Inflammatory macrophage treated with lipopolysaccharide for 1 hour (primary cell): ENCODE measurements at regions not wholly inside any gene's neighbourhood (a gene's known extent, or its start where the extent isn't known, plus 50 kb on each side); places are given as distances from the start of the nearest gene placed in this dataset.

ENCODE experiments used
- DNase-seq, 2 donors: peaks; one replicate each; pipeline ENCODE4 v3.0.0-alpha.2; 2020 to 2022

- DNase-seq: peak in 1 of 2 donors; percentile 21
These were observed 185.6 kb upstream of the CST7 start for GRCh38 chr20:24763386-24764026.

GRCh38 chr20:24764027-24764793 lies 184.9 kb upstream of the CST7 start:
- no peak for DNase-seq

- DNase-seq: no peak
These were observed 184.3 kb upstream of the CST7 start for GRCh38 chr20:24764794-24765202.

GRCh38 chr20:24765316-24766142 lies 183.5 kb upstream of the CST7 start:
- no peak for DNase-seq

GRCh38 chr20:24766143-24766527 lies 182.9 kb upstream of the CST7 start:
- no peak for DNase-seq

GRCh38 chr20:24766826-24767622 lies 182.0 kb upstream of the CST7 start:
- no peak for DNase-seq

- no peak for DNase-seq
These were observed 181.4 kb upstream of the CST7 start for GRCh38 chr20:24767623-24768100.

- peak; percentile 7 to 18 for DNase-seq
These were observed 180.8 kb upstream of the CST7 start for GRCh38 chr20:24768201-24768636.

- no peak for DNase-seq
These were observed 180.1 kb upstream of the CST7 start for GRCh38 chr20:24768713-24769601.

GRCh38 chr20:24769878-24770627 lies 179.0 kb upstream of the CST7 start:
- DNase-seq: no peak

- no peak for DNase-seq
These were observed 178.2 kb upstream of the CST7 start for GRCh38 chr20:24770628-24771541.

- DNase-seq: no peak
These were observed 177.5 kb upstream of the CST7 start for GRCh38 chr20:24771542-24772061.

- DNase-seq: no peak
These were observed 176.4 kb upstream of the CST7 start for GRCh38 chr20:24772667-24773066.

GRCh38 chr20:24773168-24773567 lies 175.9 kb upstream of the CST7 start:
- no peak for DNase-seq

GRCh38 chr20:24773751-24774201 lies 175.3 kb upstream of the CST7 start:
- DNase-seq: peak; percentile 30 to 57

GRCh38 chr20:24775966-24776365 lies 173.1 kb upstream of the CST7 start:
- DNase-seq: no peak

- no peak for DNase-seq
These were observed 172.3 kb upstream of the CST7 start for GRCh38 chr20:24776755-24777271.

- DNase-seq: no peak
These were observed 171.3 kb upstream of the CST7 start for GRCh38 chr20:24777746-24778145.

- DNase-seq: no peak
These were observed 170.5 kb upstream of the CST7 start for GRCh38 chr20:24778585-24779031.
